NB4 (cell line): ENCODE measurements at regions not wholly inside any gene's neighbourhood (a gene's known extent, or its start where the extent isn't known, plus 50 kb on each side); places are given as distances from the start of the nearest gene placed in this dataset.

Source experiments
- DNase-seq: peaks from one replicate; pipeline ENCODE4 v3.0.0; 2010; ENCODE audit warnings: low read depth
- H3K4me3 ChIP-seq: one replicate; pipeline ENCODE4 v1.5.1; 2011; ENCODE audit warnings: mild to moderate bottlenecking, low read depth, low read length, moderate library complexity
- MYC ChIP-seq: IDR thresholded peaks from 2 replicates; pipeline ENCODE4 v1.6.1; 2011; ENCODE audit warnings: low read depth, low read length
- POLR2A ChIP-seq: IDR thresholded peaks from 2 replicates; pipeline ENCODE4 v1.6.1; 2011; ENCODE audit warnings: mild to moderate bottlenecking; ENCODE audit not compliant: insufficient read length; ENCODE audit errors: extremely low read depth
- TF ChIP-seq, protein P1 (sequence below): IDR thresholded peaks from 2 replicates; pipeline ENCODE4 v1.6.1; 2011; ENCODE audit warnings: low read depth, low read length
- TF ChIP-seq, protein P2 (sequence below): IDR thresholded peaks from one replicate; pipeline ENCODE4 v1.5.1; 2012; ENCODE audit warnings: low read depth, low read length

DNA sequence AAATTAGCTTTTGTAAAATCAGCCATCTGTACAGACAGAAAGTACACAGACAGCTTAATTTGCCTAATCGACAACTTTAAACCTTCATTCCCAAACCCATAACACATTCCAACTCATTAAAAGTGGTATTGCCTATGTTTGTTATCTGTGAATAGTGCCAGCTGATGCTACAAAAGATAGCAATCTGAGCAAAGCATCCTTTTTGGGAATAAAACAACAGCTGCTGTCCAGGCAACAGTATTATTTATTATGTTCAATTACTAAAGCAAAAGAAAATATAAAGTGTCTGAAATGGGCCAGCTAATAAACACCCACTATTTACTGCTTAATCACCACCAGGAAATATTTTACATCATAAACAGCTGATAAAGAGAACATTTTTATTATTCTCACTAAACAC, 134.8 kb upstream of the ABI3BP start:
- DNase-seq, result no peak
- TF ChIP-seq POLR2A, result no peak
- TF ChIP-seq, protein P1, sequence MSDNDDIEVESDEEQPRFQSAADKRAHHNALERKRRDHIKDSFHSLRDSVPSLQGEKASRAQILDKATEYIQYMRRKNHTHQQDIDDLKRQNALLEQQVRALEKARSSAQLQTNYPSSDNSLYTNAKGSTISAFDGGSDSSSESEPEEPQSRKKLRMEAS, result no peak
- TF ChIP-seq, protein P2, sequence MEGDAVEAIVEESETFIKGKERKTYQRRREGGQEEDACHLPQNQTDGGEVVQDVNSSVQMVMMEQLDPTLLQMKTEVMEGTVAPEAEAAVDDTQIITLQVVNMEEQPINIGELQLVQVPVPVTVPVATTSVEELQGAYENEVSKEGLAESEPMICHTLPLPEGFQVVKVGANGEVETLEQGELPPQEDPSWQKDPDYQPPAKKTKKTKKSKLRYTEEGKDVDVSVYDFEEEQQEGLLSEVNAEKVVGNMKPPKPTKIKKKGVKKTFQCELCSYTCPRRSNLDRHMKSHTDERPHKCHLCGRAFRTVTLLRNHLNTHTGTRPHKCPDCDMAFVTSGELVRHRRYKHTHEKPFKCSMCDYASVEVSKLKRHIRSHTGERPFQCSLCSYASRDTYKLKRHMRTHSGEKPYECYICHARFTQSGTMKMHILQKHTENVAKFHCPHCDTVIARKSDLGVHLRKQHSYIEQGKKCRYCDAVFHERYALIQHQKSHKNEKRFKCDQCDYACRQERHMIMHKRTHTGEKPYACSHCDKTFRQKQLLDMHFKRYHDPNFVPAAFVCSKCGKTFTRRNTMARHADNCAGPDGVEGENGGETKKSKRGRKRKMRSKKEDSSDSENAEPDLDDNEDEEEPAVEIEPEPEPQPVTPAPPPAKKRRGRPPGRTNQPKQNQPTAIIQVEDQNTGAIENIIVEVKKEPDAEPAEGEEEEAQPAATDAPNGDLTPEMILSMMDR, result no peak
- TF ChIP-seq MYC, result no peak
- no peak overlapping the region for H3K4me3 ChIP-seq

DNA sequence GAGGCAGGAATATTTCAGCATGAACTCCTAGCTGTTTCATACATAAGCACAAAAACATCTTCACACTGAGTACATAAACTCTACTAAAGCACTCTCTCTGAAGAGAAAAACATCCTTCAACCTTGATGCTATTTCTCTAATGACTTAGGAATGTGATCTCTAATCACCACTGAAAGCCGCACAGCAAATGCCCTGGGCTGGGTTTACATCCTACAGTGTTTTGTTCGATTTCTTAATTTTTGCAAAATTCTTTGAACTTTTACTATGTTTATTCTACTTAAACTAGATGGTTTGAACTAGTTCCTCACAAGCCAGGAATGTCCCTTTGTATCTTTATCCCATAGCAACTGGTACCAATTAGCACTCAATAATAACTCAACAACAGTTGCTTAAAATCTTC, 130.9 kb upstream of the ABI3BP start:
- TF ChIP-seq MYC (no peak), POLR2A (no peak)
- TF ChIP-seq, protein P2, result no peak
- TF ChIP-seq, protein P1, result no peak
- no peak overlapping the region for H3K4me3 ChIP-seq
- no peak for DNase-seq

DNA sequence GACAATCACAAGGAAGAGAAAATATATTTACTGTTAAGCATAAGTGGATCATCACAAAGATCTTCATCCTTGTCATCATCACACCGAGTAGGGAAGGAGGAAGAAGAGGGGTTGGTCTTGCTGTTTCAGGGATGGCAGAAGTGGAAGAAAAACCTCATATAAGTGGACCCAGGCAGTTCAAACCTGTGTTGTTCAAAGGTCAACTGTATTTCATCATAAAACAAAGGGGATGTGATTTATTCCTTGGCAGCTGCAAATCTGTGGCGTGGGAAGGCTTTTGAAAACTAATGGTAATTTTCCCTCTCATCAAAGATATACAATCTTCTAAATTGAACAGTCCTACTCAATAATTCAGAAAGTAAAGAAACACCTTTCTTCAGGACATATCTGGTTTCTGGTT, 129.9 kb upstream of the ABI3BP start:
- DNase-seq, result no peak
- H3K4me3 ChIP-seq, result no peak overlapping the region
- TF ChIP-seq MYC, result no peak
- TF ChIP-seq, protein P2, result no peak
- TF ChIP-seq POLR2A, result no peak
- TF ChIP-seq, protein P1, result no peak

DNA sequence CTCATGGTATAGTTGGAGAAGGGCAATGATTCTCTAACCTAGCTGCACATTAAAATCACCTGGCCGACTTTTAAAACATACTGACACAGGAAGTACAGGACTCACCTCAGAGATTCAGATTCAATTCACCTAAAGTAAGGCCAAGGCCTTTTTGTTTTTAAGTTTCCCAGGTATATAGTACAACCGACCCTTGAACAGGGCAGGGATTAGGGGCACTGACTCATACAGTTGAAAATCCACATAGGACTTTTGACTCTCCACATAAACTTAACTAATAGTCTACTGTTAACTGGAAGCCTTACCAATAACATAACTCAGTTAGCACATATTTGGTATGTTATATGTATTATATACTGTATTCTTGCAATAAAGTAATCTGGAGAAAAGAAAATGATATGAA, 129.5 kb upstream of the ABI3BP start:
- TF ChIP-seq MYC, result no peak
- TF ChIP-seq, protein P2, result no peak
- TF ChIP-seq POLR2A, result no peak
- TF ChIP-seq, protein P1, result no peak
- H3K4me3 ChIP-seq, result no peak overlapping the region
- no peak for DNase-seq

DNA sequence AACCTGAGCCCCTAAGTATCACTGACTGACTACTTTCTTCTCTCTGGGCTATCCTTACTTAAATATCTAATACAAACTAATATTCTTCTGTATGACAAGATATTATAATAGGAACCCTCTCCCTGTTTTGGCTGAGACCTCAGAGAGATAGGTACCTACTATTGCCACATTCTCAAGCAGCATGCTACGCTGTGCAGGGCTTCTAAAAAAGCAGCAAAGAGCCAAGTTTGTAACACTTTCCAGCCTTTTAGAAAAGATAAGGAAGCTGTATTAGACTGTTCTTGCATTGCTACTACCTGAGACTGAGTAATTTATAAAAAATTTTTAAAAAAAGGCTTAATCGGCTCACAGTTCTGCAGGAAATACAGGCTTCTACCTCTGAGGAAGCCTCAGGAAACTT, 126.8 kb upstream of the ABI3BP start:
- no peak for DNase-seq
- no peak overlapping the region for H3K4me3 ChIP-seq
- TF ChIP-seq, protein P2, result no peak
- TF ChIP-seq POLR2A (no peak), MYC (no peak)
- TF ChIP-seq, protein P1, result no peak

DNA sequence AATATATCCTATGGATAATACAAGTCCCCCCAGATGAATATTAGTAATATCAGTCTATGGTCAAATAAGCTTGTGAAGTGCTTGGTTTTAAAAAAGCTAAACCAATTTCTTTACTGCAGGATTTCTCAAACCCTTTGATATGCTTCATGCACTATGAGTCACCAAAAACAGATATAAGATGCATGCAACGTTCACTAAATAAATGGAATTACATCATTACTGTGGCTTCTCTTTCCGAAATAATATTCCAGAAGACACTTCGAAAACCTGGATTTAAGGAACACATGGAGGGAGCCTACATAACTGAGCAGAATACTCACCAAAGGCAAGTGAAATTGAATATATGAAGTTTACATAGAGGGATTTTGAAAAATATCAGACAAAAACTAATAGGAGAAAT, 126.3 kb upstream of the ABI3BP start:
- no peak overlapping the region for H3K4me3 ChIP-seq
- DNase-seq, result no peak
- TF ChIP-seq MYC (no peak), POLR2A (no peak)
- TF ChIP-seq, protein P1, result no peak
- TF ChIP-seq, protein P2, result no peak
